Colonic mucosa (tissue), 4 donors: ENCODE measurements at regions not wholly inside any gene's neighbourhood (a gene's known extent, or its start where the extent isn't known, plus 50 kb on each side); places are given as distances from the start of the nearest gene placed in this dataset.
"Not testable (repeated sequence)": the region's sequence is repeated elsewhere in the genome, so short reads cannot be mapped to it uniquely, and the experiment has no call there.

Source experiments
- DNase-seq: peaks from one replicate; pipeline ENCODE4 v3.0.0-alpha.2; 2020
- H3K27ac ChIP-seq: fragments of 200-600 bp; one replicate; pipeline ENCODE4 v1.8.0; 2021
- H3K27me3 ChIP-seq: fragments of 200-600 bp; one replicate; pipeline ENCODE4 v1.8.0; 2021
- H3K36me3 ChIP-seq: fragments of 200-600 bp; one replicate; pipeline ENCODE4 v1.8.0; 2021
- H3K4me1 ChIP-seq: fragments of 200-600 bp; one replicate; pipeline ENCODE4 v1.8.0; 2021; ENCODE audit warnings: mild to moderate bottlenecking
- H3K4me3 ChIP-seq: fragments of 200-600 bp; one replicate; pipeline ENCODE4 v1.8.0; 2021
- H3K9ac ChIP-seq, 2 donors: one replicate each; pipeline ENCODE4 v1.7.0; 2013; ENCODE audit warnings: control low read depth in 2 of 2, low read depth in 2 of 2, low read length in 2 of 2
- H3K9me3 ChIP-seq: fragments of 200-600 bp; one replicate; pipeline ENCODE4 v1.8.0; 2021
- CTCF ChIP-seq: fragments of 200-600 bp; IDR thresholded peaks from one replicate; pipeline ENCODE4 v1.8.0; 2022; ENCODE audit warnings: antibody characterized with exemption, mild to moderate bottlenecking
- intact Hi-C: fragments of 100-400 bp; cut with DNase I; formaldehyde crosslinking; loops from one replicate; pipeline ENCODE4 v1.14.1; 2022
- donor health status: healthy.
- donor health status: DM: no; HTN: no; CAD: no.
- donor health status: DM: no; HTN: no; CAD: no.

GRCh38 chr12:68435816-68436215 lies 103.7 kb upstream of the MDM1 start:
- DNase-seq = no peak
- no peaks in the 10 kb centered on the region for H3K9me3 ChIP-seq
- H3K36me3 ChIP-seq = no peaks in the 10 kb centered on the region
- H3K4me1 ChIP-seq = no peaks in the 10 kb centered on the region
- no peak overlapping the region for H3K27ac ChIP-seq
- no peak overlapping the region for H3K9ac ChIP-seq
- intact Hi-C loops = no loop called here
- H3K27me3 ChIP-seq = no peaks in the 10 kb centered on the region
- H3K4me3 ChIP-seq = no peak overlapping the region
- TF ChIP-seq CTCF = no peak

GRCh38 chr12:68438601-68439000 lies 106.4 kb upstream of the MDM1 start:
- intact Hi-C loops = no loop called here
- no peak for TF ChIP-seq CTCF
- no peak overlapping the region for H3K27ac ChIP-seq
- H3K27me3 ChIP-seq = no peaks in the 10 kb centered on the region
- H3K4me1 ChIP-seq = no peaks in the 10 kb centered on the region
- no peak for DNase-seq
- H3K9ac ChIP-seq = no peak overlapping the region
- no peak overlapping the region for H3K4me3 ChIP-seq
- H3K36me3 ChIP-seq = no peaks in the 10 kb centered on the region
- H3K9me3 ChIP-seq = no peaks in the 10 kb centered on the region

GRCh38 chr12:68439368-68440045 lies 107.3 kb upstream of the MDM1 start:
- intact Hi-C loops = no loop called here
- no peaks in the 10 kb centered on the region for H3K27me3 ChIP-seq
- no peak overlapping the region for H3K27ac ChIP-seq
- no peaks in the 10 kb centered on the region for H3K4me1 ChIP-seq
- H3K9ac ChIP-seq = no peak overlapping the region
- H3K36me3 ChIP-seq = no peaks in the 10 kb centered on the region
- no peaks in the 10 kb centered on the region for H3K9me3 ChIP-seq
- H3K4me3 ChIP-seq = no peak overlapping the region
- no peak for TF ChIP-seq CTCF
- no peak for DNase-seq

- Histone ChIP-seq H3K4me1 (no peaks in the 10 kb centered on the region), H3K9ac (no peak overlapping the region), H3K36me3 (no peaks in the 10 kb centered on the region), H3K27ac (no peak overlapping the region), H3K4me3 (no peak overlapping the region), H3K27me3 (no peaks in the 10 kb centered on the region), H3K9me3 (no peaks in the 10 kb centered on the region)
- intact Hi-C loops = no loop called here
- no peak for DNase-seq
- no peak for TF ChIP-seq CTCF
Observed at GRCh38 chr12:68440068-68440581, 108.0 kb upstream of the MDM1 start.

GRCh38 chr12:68441167-68441566 lies 109.0 kb upstream of the MDM1 start:
- Histone ChIP-seq H3K27me3 (no peaks in the 10 kb centered on the region), H3K27ac (no peak overlapping the region), H3K4me1 (no peaks in the 10 kb centered on the region), H3K9ac (no peak overlapping the region), H3K9me3 (no peaks in the 10 kb centered on the region), H3K4me3 (no peak overlapping the region), H3K36me3 (no peaks in the 10 kb centered on the region)
- TF ChIP-seq CTCF = no peak
- intact Hi-C loops = no loop called here
- DNase-seq = no peak

- H3K27ac ChIP-seq, H3K4me1 ChIP-seq, H3K36me3 ChIP-seq, intact Hi-C loops, H3K9me3 ChIP-seq, DNase-seq, H3K9ac ChIP-seq, H3K4me3 ChIP-seq, H3K27me3 ChIP-seq: not testable (repeated sequence)
Observed at GRCh38 chr12:68442353-68442972, 110.3 kb upstream of the MDM1 start.

- H3K27ac ChIP-seq, H3K9me3 ChIP-seq, DNase-seq, H3K27me3 ChIP-seq, H3K36me3 ChIP-seq, intact Hi-C loops, H3K4me1 ChIP-seq, H3K4me3 ChIP-seq, H3K9ac ChIP-seq: not testable (repeated sequence)
Observed at GRCh38 chr12:68443695-68444094, 111.5 kb upstream of the MDM1 start.
